GM19455 (cell line): ENCODE measurements at regions not wholly inside any gene's neighbourhood (a gene's known extent, or its start where the extent isn't known, plus 50 kb on each side); places are given as distances from the start of the nearest gene placed in this dataset.
"Not testable (repeated sequence)": the region's sequence is repeated elsewhere in the genome, so short reads cannot be mapped to it uniquely, and the experiment has no call there.

Experiments
- ATAC-seq: cut with Tn5 transposase; IDR thresholded peaks from one replicate; pipeline ENCODE4 v1.9.1; 2021; ENCODE audit not compliant: unreplicated experiment

GRCh38 chrX:42290608-42291007 is 367.3 kb upstream of the CASK start:
- ATAC-seq, result no peak

GRCh38 chrX:42289492-42290385 is 366.4 kb upstream of the CASK start:
- ATAC-seq, result no peak

- ATAC-seq, result not testable (repeated sequence)
Measured at GRCh38 chrX:42285681-42286080, 362.3 kb upstream of the CASK start.

GRCh38 chrX:42276982-42277690 is 353.8 kb upstream of the CASK start:
- no peak for ATAC-seq

GRCh38 chrX:42274151-42274550 is 350.8 kb upstream of the CASK start:
- ATAC-seq, result no peak

GRCh38 chrX:42273387-42273786 is 350.0 kb upstream of the CASK start:
- no peak for ATAC-seq

GRCh38 chrX:42269186-42269585 is 345.8 kb upstream of the CASK start:
- no peak for ATAC-seq

GRCh38 chrX:42260854-42261253 is 337.5 kb upstream of the CASK start:
- no peak for ATAC-seq

GRCh38 chrX:42248226-42248625 is 324.9 kb upstream of the CASK start:
- ATAC-seq, result no peak

GRCh38 chrX:42247241-42247640 is 323.9 kb upstream of the CASK start:
- ATAC-seq, result no peak

- ATAC-seq, result no peak
Measured at GRCh38 chrX:42246814-42247213, 323.5 kb upstream of the CASK start.

- ATAC-seq, result no peak
Measured at GRCh38 chrX:42242004-42242403, 318.6 kb upstream of the CASK start.

- ATAC-seq, result no peak
Measured at GRCh38 chrX:42241421-42241820, 318.1 kb upstream of the CASK start.

- no peak for ATAC-seq
Measured at GRCh38 chrX:42237956-42238355, 314.6 kb upstream of the CASK start.

- ATAC-seq, result no peak
Measured at GRCh38 chrX:42229533-42229932, 306.2 kb upstream of the CASK start.

- no peak for ATAC-seq
Measured at GRCh38 chrX:42220666-42221065, 297.3 kb upstream of the CASK start.

GRCh38 chrX:42220083-42220482 is 296.7 kb upstream of the CASK start:
- ATAC-seq, result no peak

GRCh38 chrX:42219231-42219630 is 295.9 kb upstream of the CASK start:
- no peak for ATAC-seq

GRCh38 chrX:42195506-42195905 is 272.2 kb upstream of the CASK start:
- no peak for ATAC-seq

GRCh38 chrX:42189576-42189975 is 266.2 kb upstream of the CASK start:
- no peak for ATAC-seq

GRCh38 chrX:42188730-42189129 is 265.4 kb upstream of the CASK start:
- ATAC-seq, result no peak

GRCh38 chrX:42176789-42177188 is 253.4 kb upstream of the CASK start:
- no peak for ATAC-seq
